PC-9 (cell line): ENCODE measurements at regions not wholly inside any gene's neighbourhood (a gene's known extent, or its start where the extent isn't known, plus 50 kb on each side); places are given as distances from the start of the nearest gene placed in this dataset.

Experiments used
- BruUV-seq: library from RNA; stranded (reverse); fragments of 400-500 nt; replicated peaks from 2 replicates; lab custom pipeline; 2021; lab: Mats Ljungman, UMichigan
- CTCF ChIA-PET: fragments of 300-600 bp; sonication (Branson Sonifier 250); formaldehyde crosslinking; loops from one replicate; lab custom pipeline; 2022; ENCODE audit warnings: antibody characterized with exemption; lab: Charles Lee
- POLR2A ChIA-PET: fragments of 300-600 bp; sonication (Branson Sonifier 250); formaldehyde crosslinking; loops from one replicate; lab custom pipeline; 2022; ENCODE audit warnings: antibody characterized with exemption; ENCODE audit not compliant: unreplicated experiment; lab: Charles Lee
- DNase-seq, 2 experiments: peaks; one replicate each; pipeline versions ENCODE4 v3.0.0 to v3.0.0-alpha.2; 2015 to 2022; ENCODE audit warnings: mixed read lengths in 1 of 2
- H2AFZ ChIP-seq: fragments of 200-600 bp; sonication (generic); 2 replicates; pipeline ENCODE4 v1.8.1; 2017; ENCODE audit warnings: antibody characterized with exemption
- H3F3A ChIP-seq: fragments of 200-600 bp; sonication (generic); 2 replicates; pipeline ENCODE4 v1.8.1; 2017; ENCODE audit warnings: antibody characterized with exemption, mild to moderate bottlenecking, low read depth; ENCODE audit not compliant: insufficient read depth
- H3K27ac ChIP-seq: fragments of 200-600 bp; sonication (generic); 2 replicates; pipeline ENCODE4 v1.6.1; 2016; ENCODE audit warnings: mixed run types
- H3K27me3 ChIP-seq: fragments of 200-600 bp; sonication (generic); 2 replicates; pipeline ENCODE4 v1.6.1; 2016; ENCODE audit warnings: low read depth, mixed run types; ENCODE audit not compliant: insufficient read depth
- H3K36me3 ChIP-seq: fragments of 200-600 bp; sonication (generic); 2 replicates; pipeline ENCODE4 v1.6.1; 2016; ENCODE audit warnings: low read depth, mixed run types
- H3K4me1 ChIP-seq: fragments of 200-600 bp; sonication (generic); replicated peaks from 2 replicates; pipeline ENCODE4 v1.6.1; 2016; ENCODE audit warnings: mixed run types; ENCODE audit not compliant: insufficient read depth
- H3K4me2 ChIP-seq: fragments of 200-600 bp; sonication (generic); 2 replicates; pipeline ENCODE4 v1.6.1; 2017; ENCODE audit warnings: mixed run types
- H3K4me3 ChIP-seq: fragments of 200-600 bp; sonication (generic); 2 replicates; pipeline ENCODE4 v1.6.1; 2016; ENCODE audit warnings: mixed run types
- H3K79me2 ChIP-seq: fragments of 200-600 bp; sonication (generic); 2 replicates; pipeline ENCODE4 v1.6.1; 2017; ENCODE audit warnings: low read depth, mixed run types
- H3K9me2 ChIP-seq: fragments of 200-600 bp; sonication (generic); 2 replicates; pipeline ENCODE4 v1.8.1; 2017; ENCODE audit warnings: mild to moderate bottlenecking; ENCODE audit not compliant: insufficient read depth
- H3K9me3 ChIP-seq: fragments of 200-600 bp; sonication (generic); 2 replicates; pipeline ENCODE4 v1.8.1; 2016; ENCODE audit warnings: low read depth; ENCODE audit not compliant: insufficient read depth
- H4K20me1 ChIP-seq: fragments of 200-600 bp; sonication (generic); 2 replicates; pipeline ENCODE4 v1.8.1; 2017; ENCODE audit not compliant: insufficient read depth
- EZH2 ChIP-seq: fragments of 200-600 bp; sonication (generic); IDR thresholded peaks from 2 replicates; pipeline ENCODE4 v1.8.0; 2017; ENCODE audit warnings: antibody characterized with exemption, low read depth
- intact Hi-C: fragments of 100-400 bp; cut with micrococcal nuclease; formaldehyde crosslinking; loops from one replicate; pipeline ENCODE4 v1.10.0; 2022; ENCODE audit not compliant: unreplicated experiment
- TF ChIP-seq, protein P1 (sequence below): fragments of 200-600 bp; sonication (generic); conservative IDR thresholded peaks from 2 replicates; pipeline ENCODE4 v1.6.1; 2017; ENCODE audit warnings: mixed run types, antibody characterized with exemption, mild to moderate bottlenecking, moderate library complexity

DNA sequence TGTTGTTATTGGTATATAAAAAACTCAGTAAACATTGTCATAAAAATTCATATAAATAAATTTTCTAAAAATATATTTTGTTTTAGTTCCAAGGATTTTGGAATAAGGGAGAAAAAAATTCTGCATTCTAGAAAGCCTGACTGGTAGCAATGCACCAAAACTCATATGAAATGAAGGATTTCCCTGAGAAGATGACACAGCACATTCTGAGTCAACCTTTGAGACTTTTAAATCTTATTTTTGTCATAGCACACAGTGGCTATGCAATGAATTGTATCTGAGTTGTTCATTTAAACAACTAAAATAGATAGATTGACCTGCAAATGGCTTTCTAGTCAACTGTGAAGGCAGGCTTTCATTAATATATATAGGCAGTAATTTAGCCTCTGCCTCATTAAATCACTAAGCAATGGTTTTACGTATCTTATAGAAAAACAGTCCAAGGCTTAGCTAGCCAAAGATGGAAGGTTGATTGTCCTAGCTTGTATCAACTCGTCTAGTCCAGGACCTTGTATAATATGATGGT is 239.1 kb upstream of the NEIL3 start:
- intact Hi-C loops, result no loop called here
- H3K36me3 ChIP-seq, result no peaks in the 10 kb centered on the region
- H3K9me2 ChIP-seq, result no peaks in the 10 kb centered on the region
- H3K9me3 ChIP-seq, result no peaks in the 10 kb centered on the region
- no peak for DNase-seq
- no peak for TF ChIP-seq EZH2
- TF ChIP-seq, protein P1, sequence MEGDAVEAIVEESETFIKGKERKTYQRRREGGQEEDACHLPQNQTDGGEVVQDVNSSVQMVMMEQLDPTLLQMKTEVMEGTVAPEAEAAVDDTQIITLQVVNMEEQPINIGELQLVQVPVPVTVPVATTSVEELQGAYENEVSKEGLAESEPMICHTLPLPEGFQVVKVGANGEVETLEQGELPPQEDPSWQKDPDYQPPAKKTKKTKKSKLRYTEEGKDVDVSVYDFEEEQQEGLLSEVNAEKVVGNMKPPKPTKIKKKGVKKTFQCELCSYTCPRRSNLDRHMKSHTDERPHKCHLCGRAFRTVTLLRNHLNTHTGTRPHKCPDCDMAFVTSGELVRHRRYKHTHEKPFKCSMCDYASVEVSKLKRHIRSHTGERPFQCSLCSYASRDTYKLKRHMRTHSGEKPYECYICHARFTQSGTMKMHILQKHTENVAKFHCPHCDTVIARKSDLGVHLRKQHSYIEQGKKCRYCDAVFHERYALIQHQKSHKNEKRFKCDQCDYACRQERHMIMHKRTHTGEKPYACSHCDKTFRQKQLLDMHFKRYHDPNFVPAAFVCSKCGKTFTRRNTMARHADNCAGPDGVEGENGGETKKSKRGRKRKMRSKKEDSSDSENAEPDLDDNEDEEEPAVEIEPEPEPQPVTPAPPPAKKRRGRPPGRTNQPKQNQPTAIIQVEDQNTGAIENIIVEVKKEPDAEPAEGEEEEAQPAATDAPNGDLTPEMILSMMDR, result no peak
- no peaks in the 10 kb centered on the region for H3K27me3 ChIP-seq
- no peak overlapping the region for H3K4me2 ChIP-seq
- ChIA-PET CTCF (no interaction called here), POLR2A (no interaction called here)
- H3F3A ChIP-seq, result no peaks in the 10 kb centered on the region
- no peaks in the 10 kb centered on the region for H3K4me1 ChIP-seq
- H3K27ac ChIP-seq, result no peak overlapping the region
- H4K20me1 ChIP-seq, result no peaks in the 10 kb centered on the region
- BruUV-seq, result no TSS peak
- H3K4me3 ChIP-seq, result no peak overlapping the region
- H2AFZ ChIP-seq, result peak overlapping the region; percentile 43; the same call in 1 of the 2 replicates
- H3K79me2 ChIP-seq, result no peaks in the 10 kb centered on the region

DNA sequence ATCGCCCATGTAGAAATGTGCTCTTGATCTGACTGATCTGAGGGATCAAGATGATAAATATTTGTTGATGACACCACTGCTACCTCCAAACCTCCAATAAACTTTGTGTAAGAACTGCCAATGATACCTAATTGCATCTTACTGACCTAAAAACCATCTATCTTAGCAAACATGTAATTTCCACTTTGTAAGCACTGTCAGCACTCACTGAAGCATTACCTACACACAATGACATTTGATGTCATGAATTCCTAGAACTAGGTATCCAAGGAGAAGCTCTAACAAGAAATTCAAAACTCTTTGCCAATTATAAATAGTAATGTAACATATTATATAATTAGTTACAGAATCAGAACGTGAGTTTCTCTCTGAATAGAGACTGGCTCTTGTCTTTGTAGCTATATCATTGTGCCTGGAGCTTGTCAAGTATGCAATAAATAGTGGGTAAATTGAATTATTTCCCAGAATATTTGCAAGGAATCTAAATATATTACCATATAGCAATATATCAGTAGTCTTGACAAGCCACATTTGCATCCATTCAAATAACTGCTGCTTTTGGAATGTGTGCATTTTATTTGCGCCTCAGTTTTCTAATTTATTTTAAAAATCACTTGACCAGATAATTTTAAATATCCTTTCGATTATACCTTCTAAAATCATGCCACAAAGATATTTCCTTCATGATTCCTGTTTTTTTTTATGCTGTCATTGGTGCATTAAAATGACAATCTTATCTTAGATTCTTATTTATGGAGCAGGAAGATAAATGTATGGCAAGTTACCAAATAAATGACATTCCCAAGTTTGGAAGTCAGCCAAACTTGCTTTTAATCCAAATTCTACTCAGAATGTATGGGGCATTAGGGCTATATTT is 232.3 kb upstream of the NEIL3 start:
- no peak overlapping the region for H3K4me3 ChIP-seq
- H2AFZ ChIP-seq, result no peak overlapping the region
- no peaks in the 10 kb centered on the region for H3K36me3 ChIP-seq
- H3K9me2 ChIP-seq, result no peaks in the 10 kb centered on the region
- no peaks in the 10 kb centered on the region for H3K79me2 ChIP-seq
- H3K27me3 ChIP-seq, result no peaks in the 10 kb centered on the region
- H3K4me1 ChIP-seq, result no peaks in the 10 kb centered on the region
- TF ChIP-seq EZH2, result no peak
- TF ChIP-seq, protein P1, result no peak
- no peak overlapping the region for H3K27ac ChIP-seq
- H3K9me3 ChIP-seq, result no peaks in the 10 kb centered on the region
- no peaks in the 10 kb centered on the region for H3F3A ChIP-seq
- no peaks in the 10 kb centered on the region for H4K20me1 ChIP-seq
- H3K4me2 ChIP-seq, result no peak overlapping the region
- intact Hi-C loops, result no loop called here
- DNase-seq, result no peak
- BruUV-seq, result no TSS peak
- ChIA-PET CTCF (no interaction called here), POLR2A (no interaction called here)

DNA sequence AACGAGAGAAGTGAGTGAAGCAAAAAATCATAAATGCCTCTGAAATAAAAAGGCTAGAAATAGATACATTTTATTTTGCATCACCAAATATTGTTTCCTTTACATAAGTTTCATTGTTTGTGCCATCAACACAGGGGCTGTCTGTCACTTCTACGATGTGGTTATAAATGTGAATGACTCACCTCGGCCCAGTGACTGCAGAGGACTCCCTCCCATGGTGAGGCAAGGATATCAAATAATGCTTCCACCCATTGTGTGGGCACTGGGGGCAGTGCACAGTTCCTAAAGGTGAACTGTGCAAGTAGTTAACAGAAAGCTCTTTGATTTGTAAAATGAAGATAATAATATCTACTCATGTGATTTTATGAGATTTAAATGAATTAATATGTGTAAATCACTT is 230.3 kb upstream of the NEIL3 start:
- Histone ChIP-seq H3K9me3 (no peaks in the 10 kb centered on the region), H3K4me3 (no peak overlapping the region), H3K79me2 (no peaks in the 10 kb centered on the region), H3F3A (no peaks in the 10 kb centered on the region), H4K20me1 (no peaks in the 10 kb centered on the region), H3K27me3 (no peaks in the 10 kb centered on the region), H3K27ac (no peak overlapping the region), H2AFZ (no peak overlapping the region), H3K9me2 (no peaks in the 10 kb centered on the region), H3K4me2 (no peak overlapping the region), H3K4me1 (no peaks in the 10 kb centered on the region), H3K36me3 (no peaks in the 10 kb centered on the region)
- CTCF ChIA-PET, result no interaction called here
- intact Hi-C loops, result no loop called here
- no TSS peak for BruUV-seq
- POLR2A ChIA-PET, result no interaction called here
- TF ChIP-seq, protein P1, result no peak
- no peak for TF ChIP-seq EZH2
- DNase-seq, result no peak
